Right renal cortex interstitium (tissue), 3 donors: ENCODE measurements at regions not wholly inside any gene's neighbourhood (a gene's known extent, or its start where the extent isn't known, plus 50 kb on each side); places are given as distances from the start of the nearest gene placed in this dataset.
"Not testable (repeated sequence)": the region's sequence is repeated elsewhere in the genome, so short reads cannot be mapped to it uniquely, and the experiment has no call there.

Experiments used
- DNase-seq, 3 donors: peaks; one replicate each; pipeline ENCODE4 v3.0.0-alpha.2; 2013; ENCODE audit warnings: low read depth in 3 of 3, low spot score in 2 of 3

- DNase-seq, result not testable (repeated sequence)
Measured at GRCh38 chr3:137713965-137714364, 50.1 kb upstream of the SOX14 start.
